ENCODE measurements at regions not wholly inside any gene's neighbourhood (a gene's known extent, or its start where the extent isn't known, plus 50 kb on each side); places are given as distances from the start of the nearest gene placed in this dataset.
"Not testable (repeated sequence)": the region's sequence is repeated elsewhere in the genome, so short reads cannot be mapped to it uniquely, and the experiment has no call there.

- no peak for DNase-seq
Observed at GRCh38 chr3:65030847-65031463, 343.2 kb upstream of the ADAMTS9 start.

- DNase-seq: no peak
Observed at GRCh38 chr3:65030014-65030627, 342.3 kb upstream of the ADAMTS9 start.

- no peak for DNase-seq
Observed at GRCh38 chr3:65029130-65029529, 341.3 kb upstream of the ADAMTS9 start.

- no peak for DNase-seq
Observed at GRCh38 chr3:65028024-65028423, 340.2 kb upstream of the ADAMTS9 start.

- no peak for DNase-seq
Observed at GRCh38 chr3:65027335-65027734, 339.5 kb upstream of the ADAMTS9 start.

GRCh38 chr3:65026151-65026550 lies 338.4 kb upstream of the ADAMTS9 start:
- DNase-seq: no peak

GRCh38 chr3:65024148-65024547 lies 336.3 kb upstream of the ADAMTS9 start:
- no peak for DNase-seq

GRCh38 chr3:65020281-65021160 lies 332.7 kb upstream of the ADAMTS9 start:
- no peak for DNase-seq

GRCh38 chr3:65019443-65020055 lies 331.7 kb upstream of the ADAMTS9 start:
- DNase-seq: no peak

- DNase-seq: no peak
Observed at GRCh38 chr3:65018801-65019200, 331.0 kb upstream of the ADAMTS9 start.

GRCh38 chr3:65017359-65017758 lies 329.6 kb upstream of the ADAMTS9 start:
- no peak for DNase-seq

- no peak for DNase-seq
Observed at GRCh38 chr3:65015711-65016110, 327.9 kb upstream of the ADAMTS9 start.

GRCh38 chr3:65013053-65013452 lies 325.3 kb upstream of the ADAMTS9 start:
- no peak for DNase-seq

- DNase-seq: no peak
Observed at GRCh38 chr3:65006300-65006739, 318.5 kb upstream of the ADAMTS9 start.

- no peak for DNase-seq
Observed at GRCh38 chr3:65005486-65005885, 317.7 kb upstream of the ADAMTS9 start.

- no peak for DNase-seq
Observed at GRCh38 chr3:65004795-65005295, 317.0 kb upstream of the ADAMTS9 start.

GRCh38 chr3:65004306-65004705 lies 316.5 kb upstream of the ADAMTS9 start:
- DNase-seq: no peak

GRCh38 chr3:65001119-65001518 lies 313.3 kb upstream of the ADAMTS9 start:
- not testable (repeated sequence) for DNase-seq

- DNase-seq: no peak
Observed at GRCh38 chr3:64998317-64998716, 310.5 kb upstream of the ADAMTS9 start.

- no peak for DNase-seq
Observed at GRCh38 chr3:64995857-64996551, 308.2 kb upstream of the ADAMTS9 start.

GRCh38 chr3:64993781-64994180 lies 306.0 kb upstream of the ADAMTS9 start:
- DNase-seq: no peak

- no peak for DNase-seq
Observed at GRCh38 chr3:64992530-64993285, 304.9 kb upstream of the ADAMTS9 start.

Measured in SIG-M5 (cell line).